M059J (cell line): ENCODE measurements at regions not wholly inside any gene's neighbourhood (a gene's known extent, or its start where the extent isn't known, plus 50 kb on each side); places are given as distances from the start of the nearest gene placed in this dataset.
"Not testable (repeated sequence)": the region's sequence is repeated elsewhere in the genome, so short reads cannot be mapped to it uniquely, and the experiment has no call there.

Experiments
- DNase-seq: peaks from one replicate; pipeline ENCODE4 v3.0.0-alpha.2; 2012; ENCODE audit warnings: low read depth

GRCh38 chr2:124967325-124967724, 942.2 kb downstream of the CNTNAP5 start:
- DNase-seq: peak; percentile 34

- DNase-seq: no peak
Measured at GRCh38 chr2:124970030-124970429, 944.9 kb downstream of the CNTNAP5 start.

GRCh38 chr2:124973396-124973795, 948.3 kb downstream of the CNTNAP5 start:
- DNase-seq: peak; percentile 95

- DNase-seq: peak; percentile 6
Measured at GRCh38 chr2:124975224-124975623, 950.1 kb downstream of the CNTNAP5 start.

GRCh38 chr2:124975648-124976047, 950.6 kb downstream of the CNTNAP5 start:
- DNase-seq: peak; percentile 50

- DNase-seq: no peak
Measured at GRCh38 chr2:124978597-124978996, 953.5 kb downstream of the CNTNAP5 start.

- DNase-seq: peak; percentile 97
Measured at GRCh38 chr2:124983595-124983994, 958.5 kb downstream of the CNTNAP5 start.

- peak; percentile 90 for DNase-seq
Measured at GRCh38 chr2:124985270-124985669, 960.2 kb downstream of the CNTNAP5 start.

- DNase-seq: no peak
Measured at GRCh38 chr2:124986136-124986535, 961.0 kb downstream of the CNTNAP5 start.

GRCh38 chr2:124986870-124987269, 961.8 kb downstream of the CNTNAP5 start:
- DNase-seq: not testable (repeated sequence)

GRCh38 chr2:124987436-124987835, 962.3 kb downstream of the CNTNAP5 start:
- not testable (repeated sequence) for DNase-seq

GRCh38 chr2:124988111-124988510, 963.0 kb downstream of the CNTNAP5 start:
- no peak for DNase-seq

GRCh38 chr2:124988794-124989193, 963.7 kb downstream of the CNTNAP5 start:
- no peak for DNase-seq

GRCh38 chr2:124993809-124994208, 968.7 kb downstream of the CNTNAP5 start:
- DNase-seq: peak; percentile 31

- no peak for DNase-seq
Measured at GRCh38 chr2:124995185-124995912, 970.3 kb downstream of the CNTNAP5 start.

GRCh38 chr2:124996406-124996805, 971.3 kb downstream of the CNTNAP5 start:
- no peak for DNase-seq

- no peak for DNase-seq
Measured at GRCh38 chr2:124999906-125000305, 974.8 kb downstream of the CNTNAP5 start.

- DNase-seq: peak; percentile 77
Measured at GRCh38 chr2:125004106-125004800, 979.2 kb downstream of the CNTNAP5 start.

GRCh38 chr2:125006676-125007075, 981.6 kb downstream of the CNTNAP5 start:
- DNase-seq: no peak

- DNase-seq: not testable (repeated sequence)
Measured at GRCh38 chr2:125028721-125029120, 1003.6 kb downstream of the CNTNAP5 start.

- no peak for DNase-seq
Measured at GRCh38 chr2:125033871-125034270, 1008.8 kb downstream of the CNTNAP5 start.

- no peak for DNase-seq
Measured at GRCh38 chr2:125037135-125037653, 1012.1 kb downstream of the CNTNAP5 start.

GRCh38 chr2:125041846-125042245, 1016.8 kb downstream of the CNTNAP5 start:
- no peak for DNase-seq
